ENCODE measurements at regions not wholly inside any gene's neighbourhood (a gene's known extent, or its start where the extent isn't known, plus 50 kb on each side); places are given as distances from the start of the nearest gene placed in this dataset.

DNA sequence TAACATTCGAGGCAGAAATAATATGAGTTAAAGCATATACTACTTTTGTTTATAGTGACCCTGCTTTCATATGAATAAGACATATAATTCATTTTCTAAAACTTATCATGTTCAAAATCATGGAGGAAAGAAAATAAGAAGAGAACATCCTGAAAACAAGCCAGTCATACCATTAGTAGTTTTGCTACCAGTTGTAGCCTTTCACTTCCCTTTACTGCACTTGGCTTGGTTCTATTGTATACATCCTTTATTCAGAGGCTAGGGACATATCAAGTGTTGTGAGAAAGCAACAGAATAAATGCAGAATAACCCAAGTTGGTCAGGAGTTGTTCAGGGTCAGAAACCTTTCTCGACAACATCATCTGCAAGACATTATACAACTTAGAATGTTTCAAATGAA is 598.7 kb downstream of the SOX5 start:
- TF ChIP-seq, protein P1, sequence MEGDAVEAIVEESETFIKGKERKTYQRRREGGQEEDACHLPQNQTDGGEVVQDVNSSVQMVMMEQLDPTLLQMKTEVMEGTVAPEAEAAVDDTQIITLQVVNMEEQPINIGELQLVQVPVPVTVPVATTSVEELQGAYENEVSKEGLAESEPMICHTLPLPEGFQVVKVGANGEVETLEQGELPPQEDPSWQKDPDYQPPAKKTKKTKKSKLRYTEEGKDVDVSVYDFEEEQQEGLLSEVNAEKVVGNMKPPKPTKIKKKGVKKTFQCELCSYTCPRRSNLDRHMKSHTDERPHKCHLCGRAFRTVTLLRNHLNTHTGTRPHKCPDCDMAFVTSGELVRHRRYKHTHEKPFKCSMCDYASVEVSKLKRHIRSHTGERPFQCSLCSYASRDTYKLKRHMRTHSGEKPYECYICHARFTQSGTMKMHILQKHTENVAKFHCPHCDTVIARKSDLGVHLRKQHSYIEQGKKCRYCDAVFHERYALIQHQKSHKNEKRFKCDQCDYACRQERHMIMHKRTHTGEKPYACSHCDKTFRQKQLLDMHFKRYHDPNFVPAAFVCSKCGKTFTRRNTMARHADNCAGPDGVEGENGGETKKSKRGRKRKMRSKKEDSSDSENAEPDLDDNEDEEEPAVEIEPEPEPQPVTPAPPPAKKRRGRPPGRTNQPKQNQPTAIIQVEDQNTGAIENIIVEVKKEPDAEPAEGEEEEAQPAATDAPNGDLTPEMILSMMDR (conservative IDR thresholded peaks at IDR 0.05; ENCODE audit: low read depth in 2 of 2), result no peak
- TF ChIP-seq EZH2 (IDR thresholded peaks at IDR 0.05; ENCODE audit: low read depth, unreplicated experiment), result no peak
- no peak for TF ChIP-seq POLR2AphosphoS5 (IDR thresholded peaks at IDR 0.05; ENCODE audit: low read depth)
- TF ChIP-seq, protein P2, sequence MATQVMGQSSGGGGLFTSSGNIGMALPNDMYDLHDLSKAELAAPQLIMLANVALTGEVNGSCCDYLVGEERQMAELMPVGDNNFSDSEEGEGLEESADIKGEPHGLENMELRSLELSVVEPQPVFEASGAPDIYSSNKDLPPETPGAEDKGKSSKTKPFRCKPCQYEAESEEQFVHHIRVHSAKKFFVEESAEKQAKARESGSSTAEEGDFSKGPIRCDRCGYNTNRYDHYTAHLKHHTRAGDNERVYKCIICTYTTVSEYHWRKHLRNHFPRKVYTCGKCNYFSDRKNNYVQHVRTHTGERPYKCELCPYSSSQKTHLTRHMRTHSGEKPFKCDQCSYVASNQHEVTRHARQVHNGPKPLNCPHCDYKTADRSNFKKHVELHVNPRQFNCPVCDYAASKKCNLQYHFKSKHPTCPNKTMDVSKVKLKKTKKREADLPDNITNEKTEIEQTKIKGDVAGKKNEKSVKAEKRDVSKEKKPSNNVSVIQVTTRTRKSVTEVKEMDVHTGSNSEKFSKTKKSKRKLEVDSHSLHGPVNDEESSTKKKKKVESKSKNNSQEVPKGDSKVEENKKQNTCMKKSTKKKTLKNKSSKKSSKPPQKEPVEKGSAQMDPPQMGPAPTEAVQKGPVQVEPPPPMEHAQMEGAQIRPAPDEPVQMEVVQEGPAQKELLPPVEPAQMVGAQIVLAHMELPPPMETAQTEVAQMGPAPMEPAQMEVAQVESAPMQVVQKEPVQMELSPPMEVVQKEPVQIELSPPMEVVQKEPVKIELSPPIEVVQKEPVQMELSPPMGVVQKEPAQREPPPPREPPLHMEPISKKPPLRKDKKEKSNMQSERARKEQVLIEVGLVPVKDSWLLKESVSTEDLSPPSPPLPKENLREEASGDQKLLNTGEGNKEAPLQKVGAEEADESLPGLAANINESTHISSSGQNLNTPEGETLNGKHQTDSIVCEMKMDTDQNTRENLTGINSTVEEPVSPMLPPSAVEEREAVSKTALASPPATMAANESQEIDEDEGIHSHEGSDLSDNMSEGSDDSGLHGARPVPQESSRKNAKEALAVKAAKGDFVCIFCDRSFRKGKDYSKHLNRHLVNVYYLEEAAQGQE (IDR thresholded peaks at IDR 0.05; ENCODE audit: unreplicated experiment), result no peak
- no peak for TF ChIP-seq NANOG (IDR thresholded peaks at IDR 0.05; ENCODE audit: borderline replicate concordance)
- no peak for TF ChIP-seq EZH2phosphoT487 (IDR thresholded peaks at IDR 0.05; ENCODE audit: unreplicated experiment)
- TF ChIP-seq ZNF331 (CRISPR knock-in tag; IDR thresholded peaks at IDR 0.05; ENCODE audit: low read depth), result no peak
- TF ChIP-seq JUNB (IDR thresholded peaks at IDR 0.05; ENCODE audit: unreplicated experiment), result no peak

All from GM23338 (cell line).